Esophagus squamous epithelium (tissue), 5 donors: ENCODE measurements at regions not wholly inside any gene's neighbourhood (a gene's known extent, or its start where the extent isn't known, plus 50 kb on each side); places are given as distances from the start of the nearest gene placed in this dataset.

Experiments used
- DNase-seq: peaks from one replicate; lab custom pipeline; 2025; lab: John Stamatoyannopoulos, UW
- H3K27ac ChIP-seq, 4 donors: fragments of 200-600 bp; sonication (generic); one replicate each; pipeline ENCODE4 v1.5.1; 2016 to 2019; ENCODE audit warnings: mild to moderate bottlenecking in 1 of 4
- H3K27me3 ChIP-seq, 4 donors: fragments of 200-600 bp; sonication (generic); 1 replicate in 3 of 4; 2 replicates in 1 of 4; pipeline versions ENCODE4 v1.5.1 to v1.6.0; 2017 to 2021; ENCODE audit warnings: antibody characterized with exemption in 1 of 4
- H3K36me3 ChIP-seq, 3 donors: fragments of 200-600 bp; sonication (generic); one replicate each; pipeline ENCODE4 v1.5.1; 2016 to 2019
- H3K4me1 ChIP-seq, 3 donors: fragments of 200-600 bp; sonication (generic); one replicate each; pipeline ENCODE4 v1.5.1; 2017 to 2019
- H3K4me3 ChIP-seq, 4 donors: fragments of 200-600 bp; sonication (generic); 1 replicate in 3 of 4; 2 replicates in 1 of 4; pipeline ENCODE4 v1.5.1; 2016 to 2019; ENCODE audit warnings: mild to moderate bottlenecking in 2 of 4, moderate library complexity in 1 of 4
- H3K9me3 ChIP-seq, 3 donors: fragments of 200-600 bp; sonication (generic); one replicate each; pipeline ENCODE4 v1.5.1; 2016 to 2019
- CTCF ChIP-seq, 6 experiments: fragments of 450-650 bp in 4 of 6; fragments of 200-600 bp in 2 of 6; sonication (generic) in 2 of 6; IDR thresholded peaks; one replicate each; pipeline ENCODE4 v1.5.1; 2016 to 2019; ENCODE audit warnings: antibody characterized with exemption in 6 of 6, mild to moderate bottlenecking in 4 of 6, moderate library complexity in 4 of 6
- POLR2A ChIP-seq, 4 donors: fragments of 450-650 bp; IDR thresholded peaks; one replicate each; pipeline ENCODE4 v1.6.1; 2017; ENCODE audit warnings: antibody characterized with exemption in 4 of 4, mild to moderate bottlenecking in 4 of 4, moderate library complexity in 3 of 4
- WGBS, 2 donors: methylation state at CpG; one replicate each; pipeline ENCODE4 v1.1.5; 2018; 5-methylcytosine and 5-hydroxymethylcytosine counted together
- intact Hi-C: fragments of 100-400 bp; cut with DNase I; formaldehyde crosslinking; loops from one replicate; pipeline ENCODE4 v1.15.0; 2022
- donor health status: DM: yes; HTN: yes; CAD: no.

- no peaks in the 10 kb centered on the region for H3K27me3 ChIP-seq
- no peak for DNase-seq
- WGBS, 2 donors = 46 to 48% methylated on average over 4 of the region's 4 CpGs
- no peak overlapping the region for H3K4me3 ChIP-seq
- intact Hi-C loops = no loop called here
- TF ChIP-seq CTCF (IDR thresholded peaks at IDR 0.05) = no peak
- TF ChIP-seq POLR2A (IDR thresholded peaks at IDR 0.05) = no peak
- no peaks in the 10 kb centered on the region for H3K4me1 ChIP-seq
- H3K36me3 ChIP-seq = no peaks in the 10 kb centered on the region
- no peaks in the 10 kb centered on the region for H3K9me3 ChIP-seq
- no peak overlapping the region for H3K27ac ChIP-seq
These were observed 814.9 kb downstream of the LRFN5 start for GRCh38 chr14:42421377-42422078.

GRCh38 chr14:42420071-42420470 lies 813.4 kb downstream of the LRFN5 start:
- Histone ChIP-seq H3K4me3 (no peak overlapping the region), H3K36me3 (no peaks in the 10 kb centered on the region), H3K9me3 (no peaks in the 10 kb centered on the region), H3K27me3 (no peaks in the 10 kb centered on the region), H3K27ac (no peak overlapping the region), H3K4me1 (no peaks in the 10 kb centered on the region)
- intact Hi-C loops = no loop called here
- TF ChIP-seq POLR2A (IDR thresholded peaks at IDR 0.05) (no peak), CTCF (IDR thresholded peaks at IDR 0.05) (no peak)
- DNase-seq = no peak
- WGBS, 2 donors = 67 to 69% methylated on average over 1 of the region's 1 CpG

GRCh38 chr14:42407153-42407552 lies 800.5 kb downstream of the LRFN5 start:
- TF ChIP-seq POLR2A (IDR thresholded peaks at IDR 0.05) (no peak), CTCF (IDR thresholded peaks at IDR 0.05) (no peak)
- no peaks in the 10 kb centered on the region for H3K27me3 ChIP-seq
- no peak overlapping the region for H3K27ac ChIP-seq
- intact Hi-C loops = no loop called here
- H3K4me3 ChIP-seq = no peak overlapping the region
- WGBS, 2 donors = 73 to 86% methylated on average over 1 of the region's 1 CpG
- H3K36me3 ChIP-seq = no peaks in the 10 kb centered on the region
- no peak for DNase-seq
- H3K4me1 ChIP-seq = no peaks in the 10 kb centered on the region
- H3K9me3 ChIP-seq = no peaks in the 10 kb centered on the region

- Histone ChIP-seq H3K4me3 (no peak overlapping the region), H3K27me3 (no peaks in the 10 kb centered on the region), H3K27ac (no peak overlapping the region), H3K36me3 (no peaks in the 10 kb centered on the region), H3K9me3 (no peaks in the 10 kb centered on the region), H3K4me1 (no peaks in the 10 kb centered on the region)
- intact Hi-C loops = no loop called here
- no peak for DNase-seq
- TF ChIP-seq POLR2A (IDR thresholded peaks at IDR 0.05) (no peak), CTCF (IDR thresholded peaks at IDR 0.05) (no peak)
- 57 to 65% methylated on average over 3 of the region's 3 CpGs for WGBS, 2 donors
These were observed 784.6 kb downstream of the LRFN5 start for GRCh38 chr14:42391146-42391834.

- H3K9me3 ChIP-seq = no peaks in the 10 kb centered on the region
- H3K4me3 ChIP-seq = no peak overlapping the region
- H3K36me3 ChIP-seq = no peaks in the 10 kb centered on the region
- TF ChIP-seq POLR2A (IDR thresholded peaks at IDR 0.05) (no peak), CTCF (IDR thresholded peaks at IDR 0.05) (no peak)
- no peaks in the 10 kb centered on the region for H3K4me1 ChIP-seq
- no peak for DNase-seq
- no peak overlapping the region for H3K27ac ChIP-seq
- intact Hi-C loops = no loop called here
- WGBS, 2 donors = 54% methylated on average over 2 of the region's 4 CpGs; no CpG with 5 or more reads in 1 of the 2 donors
- H3K27me3 ChIP-seq = no peaks in the 10 kb centered on the region
These were observed 772.2 kb downstream of the LRFN5 start for GRCh38 chr14:42378880-42379279.
